IMR-90 (cell line): ENCODE measurements at regions not wholly inside any gene's neighbourhood (a gene's known extent, or its start where the extent isn't known, plus 50 kb on each side); places are given as distances from the start of the nearest gene placed in this dataset.

Experiments
- ATAC-seq: fragments of 200-7000 bp; cut with Tn5 transposase; 2 replicates; pipeline ENCODE4 v1.9.1; 2020; ENCODE audit warnings: low read depth, mild to moderate bottlenecking, moderate library complexity
- BruUV-seq: library from RNA; stranded (reverse); fragments of 400-500 nt; replicated peaks from 2 replicates; lab custom pipeline; 2021; lab: Mats Ljungman, UMichigan
- CTCF ChIA-PET: fragments of 300-600 bp; formaldehyde crosslinking; extraction: SDS; loops from one replicate; lab custom pipeline; 2021; ENCODE audit warnings: antibody characterized with exemption; lab: Yijun Ruan, JAX
- POLR2A ChIA-PET: fragments of 300-600 bp; sonication (Branson Sonifier 250); formaldehyde crosslinking; loops from one replicate; lab custom pipeline; 2022; ENCODE audit warnings: antibody characterized with exemption; ENCODE audit not compliant: unreplicated experiment; lab: Charles Lee
- DNase-seq: peaks from one replicate; pipeline ENCODE4 v3.0.0; 2013
- H2AFZ ChIP-seq: replicated peaks from 2 replicates; pipeline ENCODE3; 2013; ENCODE audit warnings: low read length, mild to moderate bottlenecking; ENCODE audit not compliant: poor library complexity
- H2AK5ac ChIP-seq: 2 replicates; pipeline ENCODE4 v1.6.1; 2013; ENCODE audit warnings: low read depth, low read length, inconsistent platforms
- H2AK9ac ChIP-seq: replicated peaks from 2 replicates; pipeline ENCODE3; 2013; ENCODE audit warnings: mild to moderate bottlenecking, low read depth, low read length, moderate library complexity; ENCODE audit not compliant: poor library complexity
- H2BK120ac ChIP-seq: 2 replicates; pipeline ENCODE4 v1.6.1; 2013; ENCODE audit warnings: low read depth, low read length, inconsistent platforms
- H2BK15ac ChIP-seq: 3 replicates; pipeline ENCODE4 v1.6.1; 2013; ENCODE audit warnings: low read depth, low read length, inconsistent platforms
- H2BK20ac ChIP-seq: 2 replicates; pipeline ENCODE4 v1.6.1; 2013; ENCODE audit warnings: low read depth, mild to moderate bottlenecking, inconsistent platforms, low read length, moderate library complexity
- H2BK5ac ChIP-seq: 2 replicates; pipeline ENCODE4 v1.6.1; 2013; ENCODE audit warnings: mild to moderate bottlenecking, low read depth, low read length, inconsistent platforms; ENCODE audit not compliant: poor library complexity, severe bottlenecking
- H3K14ac ChIP-seq: replicated peaks from 2 replicates; pipeline ENCODE4 v1.6.1; 2013; ENCODE audit warnings: low read depth, low read length, inconsistent platforms
- H3K18ac ChIP-seq: 2 replicates; pipeline ENCODE4 v1.6.1; 2013; ENCODE audit warnings: low read depth, low read length, control low read depth
- H3K23ac ChIP-seq: 2 replicates; pipeline ENCODE4 v1.6.1; 2013; ENCODE audit warnings: low read depth, low read length, inconsistent platforms
- H3K27ac ChIP-seq: 2 replicates; pipeline ENCODE4 v1.5.1; 2013; ENCODE audit warnings: mild to moderate bottlenecking, control low read depth, low read length; ENCODE audit not compliant: insufficient read depth
- H3K27me3 ChIP-seq: 2 replicates; pipeline ENCODE4 v1.6.1; 2013; ENCODE audit warnings: low read length; ENCODE audit not compliant: control insufficient read depth, insufficient read depth
- H3K36me3 ChIP-seq: 2 replicates; pipeline ENCODE4 v1.6.1; 2013; ENCODE audit warnings: low read length, mixed read lengths; ENCODE audit not compliant: control insufficient read depth, insufficient read depth
- H3K4ac ChIP-seq: 2 replicates; pipeline ENCODE4 v1.6.1; 2013; ENCODE audit warnings: low read depth, low read length, inconsistent platforms
- H3K4me1 ChIP-seq: 2 replicates; pipeline ENCODE4 v1.6.1; 2013; ENCODE audit warnings: low read length, mixed read lengths; ENCODE audit not compliant: control insufficient read depth, insufficient read depth
- H3K4me2 ChIP-seq: 2 replicates; pipeline ENCODE4 v1.6.1; 2013; ENCODE audit warnings: low read depth, mild to moderate bottlenecking, control low read depth, low read length, moderate library complexity
- H3K4me3 ChIP-seq: 2 replicates; pipeline ENCODE4 v1.5.1; 2013; ENCODE audit warnings: low read depth, mild to moderate bottlenecking, control low read depth, low read length, moderate library complexity; ENCODE audit not compliant: insufficient read depth
- H3K56ac ChIP-seq: 2 replicates; pipeline ENCODE4 v1.6.1; 2013; ENCODE audit warnings: low read length, inconsistent platforms; ENCODE audit not compliant: insufficient read depth; ENCODE audit errors: extremely low read depth
- H3K79me1 ChIP-seq, 2 experiments: 2 replicates each; pipeline ENCODE4 v1.6.1; 2013; ENCODE audit warnings: low read length in 2 of 2, inconsistent platforms in 1 of 2, low read depth in 1 of 2
- H3K9ac ChIP-seq: 2 replicates; pipeline ENCODE4 v1.6.1; 2013; ENCODE audit warnings: low read depth, low read length, control low read depth
- H3K9me1 ChIP-seq: 2 replicates; pipeline ENCODE4 v1.6.1; 2013; ENCODE audit warnings: low read length, inconsistent platforms; ENCODE audit not compliant: insufficient read depth
- H3K9me3 ChIP-seq: 2 replicates; pipeline ENCODE4 v1.6.1; 2013; ENCODE audit warnings: low read length; ENCODE audit not compliant: control insufficient read depth, insufficient read depth
- H4K20me1 ChIP-seq: 2 replicates; pipeline ENCODE4 v1.6.1; 2013; ENCODE audit warnings: low read length, inconsistent platforms; ENCODE audit not compliant: insufficient read depth
- H4K5ac ChIP-seq: 2 replicates; pipeline ENCODE4 v1.6.1; 2013; ENCODE audit warnings: mild to moderate bottlenecking, low read depth, low read length, control low read depth
- H4K8ac ChIP-seq, 2 experiments: 2 replicates each; pipeline ENCODE4 v1.6.1; 2013; ENCODE audit warnings: low read depth in 2 of 2, low read length in 2 of 2, control low read depth in 1 of 2, inconsistent platforms in 1 of 2
- H4K91ac ChIP-seq: 2 replicates; pipeline ENCODE4 v1.6.1; 2013; ENCODE audit warnings: low read depth, low read length, inconsistent platforms; ENCODE audit not compliant: insufficient read depth
- BHLHE40 ChIP-seq: fragments of 150-350 bp; IDR thresholded peaks from 2 replicates; pipeline ENCODE4 v1.6.1; 2016; ENCODE audit warnings: mild to moderate bottlenecking, low read depth, low read length
- FOS ChIP-seq: fragments of 150-350 bp; IDR thresholded peaks from 2 replicates; pipeline ENCODE4 v1.6.1; 2016; ENCODE audit warnings: low read depth, low read length
- MXI1 ChIP-seq: IDR thresholded peaks from 2 replicates; pipeline ENCODE4 v1.6.1; 2012; ENCODE audit warnings: low read depth, mild to moderate bottlenecking, low read length, moderate library complexity, borderline replicate concordance
- RCOR1 ChIP-seq: IDR thresholded peaks from 2 replicates; pipeline ENCODE4 v1.6.1; 2012; ENCODE audit warnings: mild to moderate bottlenecking, low read length, improper control_type of control experiment; ENCODE audit not compliant: insufficient replicate concordance
- SMC3 ChIP-seq: fragments of 150-350 bp; IDR thresholded peaks from 2 replicates; pipeline ENCODE4 v1.6.1; 2016; ENCODE audit warnings: low read depth, mild to moderate bottlenecking, antibody characterized with exemption, low read length, moderate library complexity
- USF2 ChIP-seq: fragments of 150-350 bp; IDR thresholded peaks from 2 replicates; pipeline ENCODE4 v1.6.1; 2017; ENCODE audit warnings: mild to moderate bottlenecking, antibody characterized with exemption, low read length, low read depth
- WGBS, 2 experiments: methylation state at CpG; one replicate each; pipeline versions ENCODE4 v1.1.5 to v1.1.7; 2013; ENCODE audit warnings: missing lambda C conversion rate in 2 of 2; ENCODE audit not compliant: insufficient read length in 1 of 2; ENCODE audit errors: extremely low coverage in 2 of 2; 5-methylcytosine and 5-hydroxymethylcytosine counted together
- dilution Hi-C: fragments of 300-500 bp; cut with HindIII; formaldehyde crosslinking; loops from one replicate; pipeline ENCODE4 v1.14.3; 2018; ENCODE audit warnings: low sequenced_read_pairs; ENCODE audit not compliant: unreplicated experiment
- in situ Hi-C: fragments of 300-500 bp; cut with MboI; formaldehyde crosslinking; loops from 3 replicates; pipeline ENCODE4 v1.14.3; 2019; ENCODE audit warnings: low sequenced_read_pairs, inconsistent platforms, mixed read lengths
- intact Hi-C: fragments of 100-400 bp; cut with micrococcal nuclease; formaldehyde crosslinking; loops from 2 replicates; pipeline ENCODE4 v1.10.0; 2022
- TF ChIP-seq, protein P1 (sequence below): fragments of 150-350 bp; IDR thresholded peaks from 2 replicates; pipeline ENCODE4 v1.6.1; 2016; ENCODE audit warnings: low read depth, mild to moderate bottlenecking, low read length, moderate library complexity, borderline replicate concordance

- Histone ChIP-seq H4K5ac (no peak overlapping the region), H3K36me3 (no peaks in the 10 kb centered on the region), H3K56ac (no peak overlapping the region), H4K8ac (no peak overlapping the region), H3K9me1 (no peaks in the 10 kb centered on the region), H2AK9ac (no peak overlapping the region), H3K4me2 (no peak overlapping the region), H2BK20ac (no peak overlapping the region), H3K14ac (no peak overlapping the region), H3K9ac (no peak overlapping the region), H2AFZ (no peak overlapping the region), H3K9me3 (no peaks in the 10 kb centered on the region), H2BK5ac (no peak overlapping the region), H2AK5ac (no peak overlapping the region), H4K20me1 (no peaks in the 10 kb centered on the region), H4K91ac (no peak overlapping the region), H3K18ac (no peak overlapping the region), H3K27me3 (no peaks in the 10 kb centered on the region), H3K4me3 (no peak overlapping the region), H3K23ac (no peak overlapping the region), H3K79me1 (no peaks in the 10 kb centered on the region), H3K4me1 (peaks cover 3% of the 10 kb centered on the region), H3K4ac (no peak overlapping the region), H2BK15ac (no peak overlapping the region), H2BK120ac (no peak overlapping the region), H3K27ac (no peak overlapping the region)
- dilution Hi-C loops: no loop called here
- 100% methylated on average over 1 of the region's 8 CpGs; no CpG with 5 or more reads in 1 of the 2 experiments for WGBS, 2 experiments
- TF ChIP-seq RCOR1 (no peak), USF2 (no peak), SMC3 (no peak), FOS (no peak), MXI1 (no peak), BHLHE40 (no peak)
- TF ChIP-seq, protein P1, sequence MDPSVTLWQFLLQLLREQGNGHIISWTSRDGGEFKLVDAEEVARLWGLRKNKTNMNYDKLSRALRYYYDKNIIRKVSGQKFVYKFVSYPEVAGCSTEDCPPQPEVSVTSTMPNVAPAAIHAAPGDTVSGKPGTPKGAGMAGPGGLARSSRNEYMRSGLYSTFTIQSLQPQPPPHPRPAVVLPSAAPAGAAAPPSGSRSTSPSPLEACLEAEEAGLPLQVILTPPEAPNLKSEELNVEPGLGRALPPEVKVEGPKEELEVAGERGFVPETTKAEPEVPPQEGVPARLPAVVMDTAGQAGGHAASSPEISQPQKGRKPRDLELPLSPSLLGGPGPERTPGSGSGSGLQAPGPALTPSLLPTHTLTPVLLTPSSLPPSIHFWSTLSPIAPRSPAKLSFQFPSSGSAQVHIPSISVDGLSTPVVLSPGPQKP: no peak
- no peak for DNase-seq
- intact Hi-C loops: no loop called here
- POLR2A ChIA-PET: no interaction called here
- BruUV-seq: no TSS peak
- CTCF ChIA-PET: interaction anchor here (0.6 kb wide), 1 partner anchor 339 kb away, joined by 3 read pairs; no protein-coding TSS in a partner anchor
- no peak for ATAC-seq
- in situ Hi-C loops: no loop called here
Measured at GRCh38 chr4:19727141-19727540, 524.6 kb upstream of the SLIT2 start.
